GM10266 (cell line): ENCODE measurements at regions not wholly inside any gene's neighbourhood (a gene's known extent, or its start where the extent isn't known, plus 50 kb on each side); places are given as distances from the start of the nearest gene placed in this dataset.

Experiments
- DNase-seq: peaks from one replicate; pipeline ENCODE4 v3.0.0; 2012; ENCODE audit errors: extremely low spot score
- TF ChIP-seq, protein P1 (sequence below): IDR thresholded peaks from 2 replicates; pipeline ENCODE4 v1.5.1; 2012; ENCODE audit warnings: mild to moderate bottlenecking, low read depth; ENCODE audit not compliant: control insufficient read depth, insufficient read depth; ENCODE audit errors: missing control alignments

DNA sequence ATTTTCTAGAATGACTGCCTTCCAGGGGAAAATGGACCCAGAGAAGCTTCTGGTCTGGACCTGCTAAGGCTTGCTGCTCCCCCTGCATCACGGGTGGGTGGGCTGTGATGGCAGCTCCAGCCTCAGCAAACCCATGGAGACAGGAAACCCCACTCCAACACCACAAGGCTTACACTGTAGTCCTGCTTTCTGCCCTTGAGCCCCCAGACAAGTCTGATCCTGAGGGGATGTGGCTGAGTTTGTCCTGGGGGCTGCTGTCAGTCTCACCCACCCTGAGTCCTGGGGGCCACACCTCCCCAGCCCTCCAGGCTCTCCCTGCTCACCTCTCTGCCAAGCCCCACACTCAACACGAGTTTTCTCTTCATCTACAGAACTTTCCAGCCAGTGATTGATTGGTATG lies 279.4 kb downstream of the EIPR1 start:
- no peak for DNase-seq
- TF ChIP-seq, protein P1, sequence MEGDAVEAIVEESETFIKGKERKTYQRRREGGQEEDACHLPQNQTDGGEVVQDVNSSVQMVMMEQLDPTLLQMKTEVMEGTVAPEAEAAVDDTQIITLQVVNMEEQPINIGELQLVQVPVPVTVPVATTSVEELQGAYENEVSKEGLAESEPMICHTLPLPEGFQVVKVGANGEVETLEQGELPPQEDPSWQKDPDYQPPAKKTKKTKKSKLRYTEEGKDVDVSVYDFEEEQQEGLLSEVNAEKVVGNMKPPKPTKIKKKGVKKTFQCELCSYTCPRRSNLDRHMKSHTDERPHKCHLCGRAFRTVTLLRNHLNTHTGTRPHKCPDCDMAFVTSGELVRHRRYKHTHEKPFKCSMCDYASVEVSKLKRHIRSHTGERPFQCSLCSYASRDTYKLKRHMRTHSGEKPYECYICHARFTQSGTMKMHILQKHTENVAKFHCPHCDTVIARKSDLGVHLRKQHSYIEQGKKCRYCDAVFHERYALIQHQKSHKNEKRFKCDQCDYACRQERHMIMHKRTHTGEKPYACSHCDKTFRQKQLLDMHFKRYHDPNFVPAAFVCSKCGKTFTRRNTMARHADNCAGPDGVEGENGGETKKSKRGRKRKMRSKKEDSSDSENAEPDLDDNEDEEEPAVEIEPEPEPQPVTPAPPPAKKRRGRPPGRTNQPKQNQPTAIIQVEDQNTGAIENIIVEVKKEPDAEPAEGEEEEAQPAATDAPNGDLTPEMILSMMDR, result no peak

DNA sequence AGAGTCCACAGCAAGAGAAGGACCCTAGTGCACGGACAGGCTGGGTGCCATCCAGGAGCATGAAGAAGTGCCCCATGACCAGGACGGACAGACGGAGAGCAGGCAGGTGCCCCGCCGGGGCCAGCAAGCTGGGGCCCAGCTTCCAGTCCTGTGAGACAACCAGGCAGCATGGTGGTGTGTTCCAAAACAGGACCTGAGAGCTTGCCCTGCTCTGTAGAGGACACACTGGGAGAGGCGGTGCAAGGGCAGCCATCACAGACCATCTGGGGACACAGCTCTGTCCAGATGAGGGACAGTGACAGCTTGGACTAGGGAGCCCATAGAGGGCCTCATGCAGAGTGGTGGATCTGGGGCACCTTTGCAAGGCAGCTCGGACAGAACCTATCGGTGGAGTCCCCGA lies 279.8 kb downstream of the EIPR1 start:
- no peak for DNase-seq
- TF ChIP-seq, protein P1, result no peak

DNA sequence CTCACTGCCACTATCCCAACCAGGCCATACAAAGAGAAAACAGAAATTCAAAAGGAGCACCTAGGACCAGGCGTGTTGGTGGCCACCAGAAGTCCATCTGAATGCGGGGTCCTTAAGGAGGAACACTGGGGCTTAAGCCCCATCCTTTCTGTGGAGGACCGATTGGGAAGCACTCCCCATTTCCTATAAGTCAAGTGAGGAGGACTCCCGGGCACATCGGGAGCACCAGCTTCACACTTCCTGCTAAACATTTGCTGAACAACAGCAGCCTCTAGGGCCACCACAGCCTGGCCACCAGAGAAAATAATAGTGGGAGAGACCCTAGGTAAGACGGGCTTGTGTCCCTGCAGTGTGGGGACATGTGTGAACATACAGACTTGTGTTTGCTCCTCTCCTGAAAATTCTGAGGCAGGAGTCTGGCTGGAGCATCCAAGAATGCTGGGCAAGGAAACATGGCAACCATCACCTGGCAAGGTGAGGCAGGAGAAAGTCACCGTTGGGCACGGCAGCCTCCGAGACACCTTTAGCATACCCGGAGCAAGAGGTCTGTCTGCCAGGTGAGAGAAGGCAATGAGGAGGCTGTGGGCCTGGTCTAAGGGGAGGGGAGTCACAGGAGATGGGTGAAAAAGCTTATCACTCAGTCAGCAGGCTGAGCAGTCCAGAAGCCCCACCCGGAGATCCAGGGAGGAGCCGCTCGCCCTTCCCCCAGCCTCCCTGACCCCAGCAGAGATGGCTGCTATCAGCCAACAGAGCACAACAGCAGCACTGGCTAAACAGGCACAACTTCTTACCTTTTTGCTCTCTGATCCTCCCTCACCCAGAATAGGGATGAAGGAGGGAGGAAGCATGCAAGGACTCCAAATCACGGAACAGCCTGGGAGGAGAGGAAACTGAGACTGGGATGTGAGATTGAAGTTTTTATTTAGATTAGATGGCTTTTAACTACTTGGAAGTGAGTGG lies 282.3 kb downstream of the EIPR1 start:
- no peak for DNase-seq
- TF ChIP-seq, protein P1, result no peak

DNA sequence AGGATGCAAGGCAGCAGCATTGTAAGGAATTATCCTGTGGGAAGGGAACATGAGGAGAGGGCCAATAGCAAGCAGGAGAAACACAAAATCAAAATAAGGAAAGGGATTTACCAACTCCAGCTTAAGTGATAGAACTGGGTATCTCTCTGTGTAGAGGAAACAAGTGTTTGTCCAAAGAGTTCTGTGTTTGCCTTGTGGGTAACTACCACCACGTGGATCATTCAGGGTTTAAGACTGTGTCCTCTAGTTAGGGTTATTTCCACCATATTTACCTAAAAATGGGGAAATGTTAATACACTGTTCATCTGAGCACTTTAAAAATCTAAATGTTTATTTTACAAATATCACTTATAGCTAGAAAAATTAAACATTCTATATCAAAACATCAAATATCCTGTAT lies 283.3 kb downstream of the EIPR1 start:
- TF ChIP-seq, protein P1, result no peak
- no peak for DNase-seq

DNA sequence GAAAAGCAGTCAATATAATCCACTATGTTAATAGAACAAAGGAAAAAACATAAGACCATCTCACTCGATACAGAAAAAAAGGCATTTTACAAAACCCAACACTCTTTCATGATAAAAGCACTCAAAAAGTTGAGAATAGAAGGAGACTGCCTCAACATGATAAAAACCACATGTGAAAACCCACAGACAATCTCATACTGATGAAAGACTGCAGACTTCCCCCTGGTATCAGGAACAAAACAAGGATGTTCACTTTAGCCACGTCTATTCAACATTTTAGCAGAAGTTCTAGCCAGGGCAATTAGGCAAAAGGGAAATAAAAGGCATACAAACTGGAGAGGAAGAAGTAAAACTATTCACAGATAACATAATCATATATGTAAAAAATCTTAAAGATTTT lies 285.9 kb downstream of the EIPR1 start:
- TF ChIP-seq, protein P1, result no peak
- no peak for DNase-seq

DNA sequence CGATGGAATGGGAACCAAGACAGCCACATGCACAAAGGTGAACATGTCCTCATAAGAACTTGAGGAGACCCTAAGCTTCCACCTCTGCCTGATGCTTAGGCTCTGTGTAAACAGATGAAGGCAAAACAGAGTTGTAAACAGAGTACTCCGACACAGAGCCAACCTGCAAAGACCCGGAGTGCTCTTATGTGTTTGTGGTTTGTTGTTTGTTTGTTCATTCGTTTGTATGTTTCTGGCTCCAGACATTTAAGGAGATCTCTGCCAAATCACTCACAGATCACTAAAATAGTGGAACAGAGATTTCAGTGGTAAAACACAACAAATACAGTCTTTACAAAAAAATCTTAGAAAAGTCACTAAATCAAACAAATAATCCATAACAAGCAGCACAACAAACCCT lies 294.9 kb downstream of the EIPR1 start:
- TF ChIP-seq, protein P1, result no peak
- DNase-seq, result no peak
